Panc1 (cell line): ENCODE measurements at regions not wholly inside any gene's neighbourhood (a gene's known extent, or its start where the extent isn't known, plus 50 kb on each side); places are given as distances from the start of the nearest gene placed in this dataset.

Source experiments
- CTCF ChIP-seq: fragments of 450-650 bp; IDR thresholded peaks from 2 replicates; pipeline ENCODE4 v1.5.1; 2017; ENCODE audit warnings: mild to moderate bottlenecking
- POLR2AphosphoS5 ChIP-seq: IDR thresholded peaks from 2 replicates; pipeline ENCODE4 v1.6.1; 2012; ENCODE audit warnings: mild to moderate bottlenecking, low read depth, low read length, moderate library complexity
- REST ChIP-seq, 2 experiments: IDR thresholded peaks; 2 replicates each; pipeline ENCODE4 v1.6.1; 2011 to 2012; ENCODE audit warnings: low read depth in 2 of 2, control low read depth in 1 of 2, low read length in 1 of 2, mild to moderate bottlenecking in 1 of 2, moderate library complexity in 1 of 2; ENCODE audit not compliant: insufficient read depth in 1 of 2
- TCF7L2 ChIP-seq: IDR thresholded peaks from 2 replicates; pipeline ENCODE4 v1.6.1; 2011; ENCODE audit warnings: mild to moderate bottlenecking, low read depth, low read length, inconsistent platforms

- TF ChIP-seq CTCF (no peak), POLR2AphosphoS5 (no peak), REST (IDR thresholded peaks at IDR 0.05; ENCODE audit: insufficient read depth in 1 of 2, low read depth in 2 of 2, low read length in 1 of 2) (no peak), TCF7L2 (no peak)
Observed at GRCh38 chr7:132002343-132002968, 446.0 kb upstream of the PODXL start.
